GM19238 (cell line): ENCODE measurements at regions not wholly inside any gene's neighbourhood (a gene's known extent, or its start where the extent isn't known, plus 50 kb on each side); places are given as distances from the start of the nearest gene placed in this dataset.

ENCODE experiments used
- DNase-seq: peaks from one replicate; pipeline ENCODE4 v3.0.0; 2011; ENCODE audit warnings: low spot score; ENCODE audit not compliant: insufficient read length

- DNase-seq = no peak
Measured at GRCh38 chr6:165986914-165987482, 180.7 kb downstream of the TBXT start.

- DNase-seq = no peak
Measured at GRCh38 chr6:165986311-165986913, 181.2 kb downstream of the TBXT start.

GRCh38 chr6:165985806-165986299 lies 181.8 kb downstream of the TBXT start:
- no peak for DNase-seq

- DNase-seq = no peak
Measured at GRCh38 chr6:165985281-165985805, 182.3 kb downstream of the TBXT start.

GRCh38 chr6:165984729-165985275 lies 182.8 kb downstream of the TBXT start:
- no peak for DNase-seq

- no peak for DNase-seq
Measured at GRCh38 chr6:165983112-165984072, 184.3 kb downstream of the TBXT start.

GRCh38 chr6:165978476-165978875 lies 189.2 kb downstream of the TBXT start:
- no peak for DNase-seq

- DNase-seq = no peak
Measured at GRCh38 chr6:165976684-165977083, 191.0 kb downstream of the TBXT start.

- no peak for DNase-seq
Measured at GRCh38 chr6:165974817-165975216, 192.8 kb downstream of the TBXT start.

- no peak for DNase-seq
Measured at GRCh38 chr6:165973473-165973872, 194.2 kb downstream of the TBXT start.

GRCh38 chr6:165972139-165972802 lies 195.4 kb downstream of the TBXT start:
- no peak for DNase-seq

- no peak for DNase-seq
Measured at GRCh38 chr6:165971202-165971601, 196.4 kb downstream of the TBXT start.

- no peak for DNase-seq
Measured at GRCh38 chr6:165970001-165970400, 197.7 kb downstream of the TBXT start.

GRCh38 chr6:165969184-165969583 lies 198.5 kb downstream of the TBXT start:
- DNase-seq = no peak

- DNase-seq = no peak
Measured at GRCh38 chr6:165968408-165968807, 199.2 kb downstream of the TBXT start.

GRCh38 chr6:165967810-165968407 lies 199.7 kb downstream of the TBXT start:
- no peak for DNase-seq

GRCh38 chr6:165963750-165964149 lies 203.9 kb downstream of the TBXT start:
- DNase-seq = no peak

GRCh38 chr6:165962366-165962765 lies 205.3 kb downstream of the TBXT start:
- DNase-seq = no peak

- DNase-seq = no peak
Measured at GRCh38 chr6:165961233-165961632, 206.4 kb downstream of the TBXT start.

- no peak for DNase-seq
Measured at GRCh38 chr6:165960695-165961094, 207.0 kb downstream of the TBXT start.

GRCh38 chr6:165959627-165960026 lies 208.0 kb downstream of the TBXT start:
- DNase-seq = no peak
